ENCODE measurements at regions not wholly inside any gene's neighbourhood (a gene's known extent, or its start where the extent isn't known, plus 50 kb on each side); places are given as distances from the start of the nearest gene placed in this dataset.

GRCh38 chr2:160694221-160694620 lies 200.6 kb upstream of the RBMS1 start:
- TF ChIP-seq YY1 (IDR thresholded peaks at IDR 0.05; ENCODE audit: insufficient read depth, insufficient read length) = no peak
- TF ChIP-seq ZNF274 (IDR thresholded peaks at IDR 0.05; ENCODE audit: low read depth, low read length) = no peak
- no peak for TF ChIP-seq SUZ12 (IDR thresholded peaks at IDR 0.05; ENCODE audit: extremely low read depth, insufficient read depth, insufficient read length)
